Mesenchymal stem cell (in vitro differentiated cells and primary cell): ENCODE measurements at regions not wholly inside any gene's neighbourhood (a gene's known extent, or its start where the extent isn't known, plus 50 kb on each side); places are given as distances from the start of the nearest gene placed in this dataset.

Experiments used
- DNase-seq: peaks from one replicate; pipeline ENCODE4 v3.0.0-alpha.2; 2013
- H2AFZ ChIP-seq: one replicate; pipeline ENCODE4 v1.6.1; 2013; ENCODE audit warnings: low read depth, mild to moderate bottlenecking, control low read depth, inconsistent platforms, low read length, moderate library complexity
- H2AK5ac ChIP-seq: 2 replicates; pipeline ENCODE4 v1.6.1; 2013; ENCODE audit warnings: low read length, moderate library complexity, mild to moderate bottlenecking, inconsistent platforms; ENCODE audit not compliant: severe bottlenecking
- H2BK120ac ChIP-seq: one replicate; pipeline ENCODE4 v1.6.1; 2013; ENCODE audit warnings: low read depth, mild to moderate bottlenecking, inconsistent platforms, low read length, moderate library complexity
- H2BK12ac ChIP-seq, 2 experiments: one replicate each; pipeline ENCODE4 v1.6.1; 2013; ENCODE audit warnings: inconsistent platforms in 2 of 2, low read length in 2 of 2, mild to moderate bottlenecking in 2 of 2, moderate library complexity in 2 of 2, control low read depth in 1 of 2
- H2BK15ac ChIP-seq: one replicate; pipeline ENCODE4 v1.6.1; 2013; ENCODE audit warnings: mild to moderate bottlenecking, low read depth, inconsistent platforms; ENCODE audit not compliant: poor library complexity, severe bottlenecking
- H2BK5ac ChIP-seq: 2 replicates; pipeline ENCODE4 v1.6.1; 2013; ENCODE audit warnings: low read depth, mild to moderate bottlenecking, low read length, control low read depth, inconsistent platforms; ENCODE audit not compliant: poor library complexity, severe bottlenecking
- H3K14ac ChIP-seq, 2 experiments: one replicate each; pipeline ENCODE4 v1.6.1; 2013; ENCODE audit warnings: inconsistent platforms in 2 of 2, low read length in 2 of 2, control low read depth in 1 of 2, mild to moderate bottlenecking in 1 of 2, moderate library complexity in 1 of 2
- H3K18ac ChIP-seq, 2 experiments: one replicate each; pipeline ENCODE4 v1.6.1; 2013; ENCODE audit warnings: inconsistent platforms in 2 of 2, low read length in 2 of 2, control low read depth in 1 of 2, low read depth in 1 of 2, mild to moderate bottlenecking in 1 of 2
- H3K23ac ChIP-seq, 2 experiments: one replicate each; pipeline ENCODE4 v1.6.1; 2013; ENCODE audit warnings: inconsistent platforms in 2 of 2, low read length in 2 of 2, mild to moderate bottlenecking in 2 of 2, moderate library complexity in 2 of 2, control low read depth in 1 of 2
- H3K27ac ChIP-seq: 2 replicates; pipeline ENCODE4 v1.5.1; 2013; ENCODE audit warnings: mild to moderate bottlenecking, moderate library complexity, low read length, control low read depth, inconsistent platforms; ENCODE audit not compliant: poor library complexity, severe bottlenecking
- H3K27me3 ChIP-seq, 2 experiments: 2 replicates each; pipeline versions ENCODE4 v1.6.1 to v1.7.0; 2013; ENCODE audit warnings: low read length in 2 of 2, mild to moderate bottlenecking in 2 of 2, moderate library complexity in 2 of 2, control low read depth in 1 of 2, inconsistent platforms in 1 of 2; ENCODE audit not compliant: control insufficient read depth in 1 of 2, insufficient read depth in 1 of 2
- H3K36me3 ChIP-seq, 2 experiments: 2 replicates each; pipeline versions ENCODE4 v1.6.1 to v1.7.0; 2013; ENCODE audit warnings: low read length in 2 of 2, control low read depth in 1 of 2, inconsistent platforms in 1 of 2, low read depth in 1 of 2, mild to moderate bottlenecking in 1 of 2; ENCODE audit not compliant: insufficient read depth in 2 of 2, control insufficient read depth in 1 of 2
- H3K4ac ChIP-seq, 2 experiments: one replicate each; pipeline ENCODE4 v1.6.1; 2013; ENCODE audit warnings: inconsistent platforms in 2 of 2, low read length in 2 of 2, mild to moderate bottlenecking in 2 of 2, moderate library complexity in 2 of 2, control low read depth in 1 of 2, low read depth in 1 of 2
- H3K4me1 ChIP-seq: 2 replicates; pipeline ENCODE4 v1.6.1; 2013; ENCODE audit warnings: low read depth, low read length, control low read depth; ENCODE audit not compliant: control insufficient read depth, insufficient read depth
- H3K4me2 ChIP-seq: 2 replicates; pipeline ENCODE4 v1.6.1; 2013; ENCODE audit warnings: low read length, mild to moderate bottlenecking, inconsistent platforms; ENCODE audit not compliant: poor library complexity, severe bottlenecking
- H3K4me3 ChIP-seq, 2 experiments: 2 replicates each; pipeline versions ENCODE4 v1.5.1 to v1.7.0; 2013; ENCODE audit warnings: low read length in 2 of 2, mild to moderate bottlenecking in 2 of 2, control low read depth in 1 of 2, low read depth in 1 of 2; ENCODE audit not compliant: insufficient read depth in 1 of 2
- H3K79me1 ChIP-seq: replicated peaks from 2 replicates; pipeline ENCODE4 v1.6.1; 2013; ENCODE audit warnings: mild to moderate bottlenecking, control low read depth, low read length, inconsistent platforms; ENCODE audit not compliant: poor library complexity, severe bottlenecking
- H3K9ac ChIP-seq: 2 replicates; pipeline ENCODE4 v1.7.0; 2013; ENCODE audit warnings: mild to moderate bottlenecking, low read length, moderate library complexity
- H3K9me3 ChIP-seq: 2 replicates; pipeline ENCODE4 v1.7.0; 2013; ENCODE audit warnings: mild to moderate bottlenecking, low read length; ENCODE audit not compliant: control insufficient read depth
- H4K8ac ChIP-seq: one replicate; pipeline ENCODE4 v1.6.1; 2013; ENCODE audit warnings: inconsistent platforms, mild to moderate bottlenecking, low read length, moderate library complexity
- H4K91ac ChIP-seq: one replicate; pipeline ENCODE4 v1.6.1; 2013; ENCODE audit warnings: mild to moderate bottlenecking, low read length, inconsistent platforms
- WGBS: methylation state at CpG from one replicate; pipeline ENCODE4 v1.1.7; 2013; ENCODE audit warnings: mixed read lengths; 5-methylcytosine and 5-hydroxymethylcytosine counted together

DNA sequence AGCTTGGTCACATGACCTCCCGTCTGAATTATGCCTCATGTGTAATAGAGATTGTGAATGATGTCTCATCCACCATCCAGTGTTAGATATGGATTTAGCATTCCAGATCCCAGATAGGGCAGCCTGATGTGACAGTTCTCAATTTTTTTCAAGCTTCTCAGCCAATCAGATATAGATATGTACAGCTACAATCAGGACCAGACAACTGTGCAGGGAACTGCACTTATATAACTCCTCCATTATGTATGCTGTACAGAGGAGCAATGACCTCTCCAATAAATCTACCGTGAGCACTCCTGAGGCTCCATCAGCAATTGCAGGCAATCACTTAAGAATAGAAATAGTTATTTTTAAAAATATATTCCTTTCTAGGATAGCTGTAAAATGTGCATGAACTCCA, 722.8 kb upstream of the SOX9 start:
- H3K36me3 ChIP-seq, result no peaks in the 10 kb centered on the region
- no peak overlapping the region for H3K9ac ChIP-seq
- H4K8ac ChIP-seq, result no peak overlapping the region
- no peak overlapping the region for H3K4me3 ChIP-seq
- no peak for DNase-seq
- H2BK120ac ChIP-seq, result no peak overlapping the region
- no peak overlapping the region for H2AK5ac ChIP-seq
- no peak overlapping the region for H3K4me2 ChIP-seq
- no peak overlapping the region for H2BK5ac ChIP-seq
- no peak overlapping the region for H3K18ac ChIP-seq
- WGBS, result no CpG with 5 or more reads among the region's 2 CpGs
- peaks cover 1% of the 10 kb centered on the region for H3K4me1 ChIP-seq
- H3K79me1 ChIP-seq, result no peaks in the 10 kb centered on the region
- no peak overlapping the region for H2BK12ac ChIP-seq
- H2BK15ac ChIP-seq, result no peak overlapping the region
- no peaks in the 10 kb centered on the region for H3K9me3 ChIP-seq
- no peak overlapping the region for H3K14ac ChIP-seq
- H3K23ac ChIP-seq, result no peak overlapping the region
- no peak overlapping the region for H4K91ac ChIP-seq
- H2AFZ ChIP-seq, result no peak overlapping the region
- H3K4ac ChIP-seq, result no peak overlapping the region
- H3K27me3 ChIP-seq, result no peaks in the 10 kb centered on the region
- H3K27ac ChIP-seq, result no peak overlapping the region

DNA sequence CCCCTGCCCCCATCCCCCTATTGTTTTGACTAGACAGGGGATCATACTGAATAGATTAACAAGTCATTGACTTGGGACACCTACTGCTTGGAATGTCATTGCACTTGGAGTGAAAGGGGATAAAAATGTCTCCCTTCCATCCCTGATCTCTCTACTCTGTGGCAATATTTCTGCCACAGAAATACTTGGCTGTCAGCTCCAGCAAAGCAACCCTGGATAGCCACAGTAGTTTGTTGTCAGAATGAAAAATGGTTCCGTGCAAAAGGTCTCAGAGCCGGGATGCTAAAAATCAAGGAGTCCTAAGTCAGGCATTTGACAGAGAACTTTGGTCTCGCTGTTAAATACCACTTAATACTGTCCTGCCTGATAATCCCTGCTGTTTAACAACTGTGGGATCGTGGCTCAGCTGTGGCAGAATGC, 722.0 kb upstream of the SOX9 start:
- Histone ChIP-seq H2BK12ac (no peak overlapping the region), H4K91ac (no peak overlapping the region), H3K4me3 (no peak overlapping the region), H3K79me1 (no peaks in the 10 kb centered on the region), H3K9me3 (no peaks in the 10 kb centered on the region), H2AFZ (no peak overlapping the region), H3K9ac (no peak overlapping the region), H3K18ac (no peak overlapping the region), H3K23ac (no peak overlapping the region), H3K27me3 (no peaks in the 10 kb centered on the region), H4K8ac (no peak overlapping the region), H2BK120ac (no peak overlapping the region), H3K4ac (no peak overlapping the region), H2AK5ac (no peak overlapping the region), H3K4me2 (peak overlapping the region; percentile 44), H3K36me3 (no peaks in the 10 kb centered on the region), H2BK15ac (no peak overlapping the region), H3K14ac (no peak overlapping the region), H2BK5ac (no peak overlapping the region), H3K27ac (no peak overlapping the region), H3K4me1 (peaks cover 1% of the 10 kb centered on the region)
- peak; percentile 36 for DNase-seq
- 33% methylated on average over 3 of the region's 4 CpGs for WGBS

DNA sequence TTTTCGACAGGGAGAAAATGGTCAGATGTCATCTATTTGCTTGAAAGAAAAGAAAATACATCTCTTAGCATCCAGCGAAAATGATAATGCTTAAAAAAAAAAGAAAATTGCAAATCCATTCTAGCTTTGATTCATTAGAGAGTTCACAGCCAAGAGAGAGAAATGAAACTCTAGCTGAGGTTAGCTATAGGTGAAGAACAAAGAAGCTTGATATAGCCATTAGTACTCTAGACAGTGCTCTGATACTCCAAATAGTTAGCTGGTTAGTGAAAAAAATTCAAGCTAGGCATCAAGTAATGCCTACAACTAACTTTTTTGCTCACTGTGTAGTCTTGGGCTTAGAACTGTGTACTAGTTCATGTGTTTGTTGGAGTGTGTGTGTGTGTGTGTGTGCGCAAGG, 721.6 kb upstream of the SOX9 start:
- Histone ChIP-seq H3K4me3 (no peak overlapping the region), H3K4ac (no peak overlapping the region)
- no CpG with 5 or more reads among the region's 3 CpGs for WGBS

DNA sequence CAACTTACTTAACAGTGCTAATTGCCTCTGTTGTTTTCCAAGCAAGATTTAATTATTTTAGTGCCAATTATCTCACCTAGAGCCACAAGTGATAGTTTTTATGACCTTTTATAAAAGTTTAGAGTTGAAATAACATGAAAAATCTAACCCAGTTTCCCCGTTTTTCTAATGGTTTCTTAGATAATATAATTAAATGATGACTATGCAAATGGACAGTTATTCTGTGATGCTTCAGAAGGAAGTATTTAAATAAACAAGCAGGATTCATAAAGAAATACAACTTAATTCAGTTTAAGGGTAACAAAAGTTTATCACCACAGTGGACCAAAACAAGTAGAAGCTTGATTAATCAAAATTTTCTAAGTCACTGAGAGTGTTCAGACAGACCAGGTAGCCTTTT, 721.2 kb upstream of the SOX9 start:
- Histone ChIP-seq H3K36me3 (no peaks in the 10 kb centered on the region), H3K4ac (no peak overlapping the region), H4K91ac (no peak overlapping the region), H3K18ac (no peak overlapping the region), H2BK120ac (no peak overlapping the region), H3K23ac (no peak overlapping the region), H2BK15ac (no peak overlapping the region), H3K4me2 (no peak overlapping the region), H3K9me3 (no peaks in the 10 kb centered on the region), H2BK5ac (no peak overlapping the region), H3K27ac (no peak overlapping the region), H3K14ac (no peak overlapping the region), H4K8ac (no peak overlapping the region), H3K27me3 (no peaks in the 10 kb centered on the region), H3K79me1 (no peaks in the 10 kb centered on the region), H2AK5ac (no peak overlapping the region), H2BK12ac (no peak overlapping the region), H3K9ac (no peak overlapping the region), H3K4me3 (no peak overlapping the region), H2AFZ (no peak overlapping the region), H3K4me1 (peaks cover 1% of the 10 kb centered on the region)
- no peak for DNase-seq
- WGBS, result no CpG with 5 or more reads among the region's 1 CpG

More for the DNA sequence above, 721.6 kb upstream of the SOX9 start:
- no peaks in the 10 kb centered on the region for H3K36me3 ChIP-seq
- H4K91ac ChIP-seq, result no peak overlapping the region
- no peak overlapping the region for H2AK5ac ChIP-seq
- no peak for DNase-seq
- no peak overlapping the region for H2BK12ac ChIP-seq
- H2BK120ac ChIP-seq, result no peak overlapping the region
- H2AFZ ChIP-seq, result no peak overlapping the region
- no peak overlapping the region for H3K23ac ChIP-seq
- H3K27ac ChIP-seq, result no peak overlapping the region
- H3K9ac ChIP-seq, result no peak overlapping the region
- H3K18ac ChIP-seq, result no peak overlapping the region
- H3K4me2 ChIP-seq, result no peak overlapping the region
- no peaks in the 10 kb centered on the region for H3K79me1 ChIP-seq
- H3K4me1 ChIP-seq, result peaks cover 1% of the 10 kb centered on the region
- no peak overlapping the region for H3K14ac ChIP-seq
- no peak overlapping the region for H2BK5ac ChIP-seq
- H4K8ac ChIP-seq, result no peak overlapping the region
- H2BK15ac ChIP-seq, result no peak overlapping the region
- H3K27me3 ChIP-seq, result no peaks in the 10 kb centered on the region
- H3K9me3 ChIP-seq, result no peaks in the 10 kb centered on the region
